Left lung (tissue), 4 donors: ENCODE measurements at regions not wholly inside any gene's neighbourhood (a gene's known extent, or its start where the extent isn't known, plus 50 kb on each side); places are given as distances from the start of the nearest gene placed in this dataset.

Experiments used
- ATAC-seq: fragments of 200-7000 bp; cut with Tn5 transposase; one replicate; pipeline ENCODE4 v1.9.1; 2020; ENCODE audit warnings: moderate library complexity
- DNase-seq, 4 donors: peaks; one replicate each; pipeline ENCODE4 v3.0.0-alpha.2; 2013 to 2020
- H3K27ac ChIP-seq, 2 donors: fragments of 200-600 bp; sonication (generic) in 1 of 2; one replicate each; pipeline versions ENCODE4 v1.5.0 to v1.8.0; 2020 to 2021
- H3K27me3 ChIP-seq, 2 donors: fragments of 200-600 bp; sonication (generic) in 1 of 2; one replicate each; pipeline versions ENCODE4 v1.5.0 to v1.8.0; 2020 to 2021
- H3K36me3 ChIP-seq, 2 donors: fragments of 200-600 bp; sonication (generic) in 1 of 2; one replicate each; pipeline versions ENCODE4 v1.5.0 to v1.8.0; 2020 to 2021
- H3K4me1 ChIP-seq, 2 donors: fragments of 200-600 bp; one replicate each; pipeline ENCODE4 v1.8.0; 2021
- H3K4me3 ChIP-seq, 2 donors: fragments of 200-600 bp; sonication (generic) in 1 of 2; one replicate each; pipeline versions ENCODE4 v1.5.0 to v1.8.0; 2020 to 2021; ENCODE audit warnings: mild to moderate bottlenecking in 1 of 2
- H3K9me3 ChIP-seq, 2 donors: fragments of 200-600 bp; sonication (generic) in 1 of 2; one replicate each; pipeline versions ENCODE4 v1.5.0 to v1.8.0; 2020 to 2021
- CTCF ChIP-seq, 2 donors: fragments of 200-600 bp; sonication (generic) in 1 of 2; IDR thresholded peaks; one replicate each; pipeline versions ENCODE4 v1.5.0 to v1.8.0; 2021; ENCODE audit warnings: antibody characterized with exemption in 2 of 2
- intact Hi-C, 2 donors: fragments of 100-400 bp; cut with DNase I; formaldehyde crosslinking; loops; one replicate each; pipeline versions ENCODE4 v1.11.2 to v1.14.2; 2022
- donor health status: DM: no; HTN: yes; CAD: no.
- donor health status: DM: no; HTN: no; CAD: no.

GRCh38 chr1:229180161-229180560, 90.8 kb upstream of the RAB4A start:
- intact Hi-C loops, result no loop called here
- ATAC-seq (no peak), DNase-seq (no peak)
- Histone ChIP-seq H3K9me3 (no peaks in the 10 kb centered on the region), H3K36me3 (no peaks in the 10 kb centered on the region), H3K27ac (no peak overlapping the region), H3K4me3 (no peak overlapping the region), H3K27me3 (no peaks in the 10 kb centered on the region), H3K4me1 (no peaks in the 10 kb centered on the region)
- no peak for TF ChIP-seq CTCF (IDR thresholded peaks at IDR 0.05)

GRCh38 chr1:229181419-229181818, 89.5 kb upstream of the RAB4A start:
- intact Hi-C loops, result no loop called here
- ATAC-seq (no peak), DNase-seq (no peak)
- Histone ChIP-seq H3K36me3 (no peaks in the 10 kb centered on the region), H3K9me3 (no peaks in the 10 kb centered on the region), H3K4me3 (no peak overlapping the region), H3K27me3 (no peaks in the 10 kb centered on the region), H3K4me1 (no peaks in the 10 kb centered on the region), H3K27ac (no peak overlapping the region)
- no peak for TF ChIP-seq CTCF (IDR thresholded peaks at IDR 0.05)

- no peak overlapping the region for H3K4me3 ChIP-seq
- ATAC-seq (no peak), DNase-seq (no peak)
- no peaks in the 10 kb centered on the region for H3K4me1 ChIP-seq
- no peaks in the 10 kb centered on the region for H3K9me3 ChIP-seq
- H3K36me3 ChIP-seq, result no peaks in the 10 kb centered on the region
- no peaks in the 10 kb centered on the region for H3K27me3 ChIP-seq
- H3K27ac ChIP-seq, result no peak overlapping the region
- intact Hi-C loops, result no loop called here
- TF ChIP-seq CTCF (IDR thresholded peaks at IDR 0.05), result no peak
Observed at GRCh38 chr1:229183588-229183987, 87.3 kb upstream of the RAB4A start.

GRCh38 chr1:229184066-229184465, 86.8 kb upstream of the RAB4A start:
- intact Hi-C loops, result no loop called here
- H3K36me3 ChIP-seq, result no peaks in the 10 kb centered on the region
- no peak overlapping the region for H3K4me3 ChIP-seq
- DNase-seq (no peak), ATAC-seq (peak; percentile 45)
- no peaks in the 10 kb centered on the region for H3K4me1 ChIP-seq
- no peaks in the 10 kb centered on the region for H3K27me3 ChIP-seq
- no peaks in the 10 kb centered on the region for H3K9me3 ChIP-seq
- H3K27ac ChIP-seq, result no peak overlapping the region
- no peak for TF ChIP-seq CTCF (IDR thresholded peaks at IDR 0.05)

GRCh38 chr1:229185963-229186362, 84.9 kb upstream of the RAB4A start:
- ATAC-seq, result no peak
- H3K9me3 ChIP-seq, result no peaks in the 10 kb centered on the region
- intact Hi-C loops, result no loop called here
- DNase-seq, result no peak
- H3K4me1 ChIP-seq, result peaks cover 0 to 13% of the 10 kb centered on the region in 2 donors
- no peaks in the 10 kb centered on the region for H3K27me3 ChIP-seq
- H3K4me3 ChIP-seq, result no peak overlapping the region
- no peak overlapping the region for H3K27ac ChIP-seq
- H3K36me3 ChIP-seq, result no peaks in the 10 kb centered on the region
- TF ChIP-seq CTCF (IDR thresholded peaks at IDR 0.05), result no peak
